Mucosa of descending colon (tissue), 3 donors: ENCODE measurements at regions not wholly inside any gene's neighbourhood (a gene's known extent, or its start where the extent isn't known, plus 50 kb on each side); places are given as distances from the start of the nearest gene placed in this dataset.
A peak's percentile ranks its signal among the peaks of the same experiment; 100 is the strongest.

ENCODE experiments used
- ATAC-seq: fragments of 200-7000 bp; cut with Tn5 transposase; one replicate; pipeline ENCODE4 v1.9.1; 2020; ENCODE audit warnings: mild to moderate bottlenecking, moderate library complexity
- DNase-seq, 3 donors: peaks; one replicate each; pipeline ENCODE4 v3.0.0-alpha.2; 2020
- H3K36me3 ChIP-seq: fragments of 200-600 bp; one replicate; pipeline ENCODE4 v1.8.0; 2021; ENCODE audit warnings: low read depth, mild to moderate bottlenecking
- H3K4me1 ChIP-seq: fragments of 200-600 bp; one replicate; pipeline ENCODE4 v1.8.0; 2021; ENCODE audit warnings: low read depth, mild to moderate bottlenecking
- H3K4me3 ChIP-seq: fragments of 200-600 bp; one replicate; pipeline ENCODE4 v1.8.0; 2021; ENCODE audit warnings: mild to moderate bottlenecking
- H3K9me3 ChIP-seq: fragments of 200-600 bp; one replicate; pipeline ENCODE4 v1.8.0; 2021; ENCODE audit warnings: mild to moderate bottlenecking
- CTCF ChIP-seq: fragments of 200-600 bp; IDR thresholded peaks from one replicate; pipeline ENCODE4 v1.8.0; 2022; ENCODE audit warnings: antibody characterized with exemption, mild to moderate bottlenecking
- intact Hi-C, 2 donors: fragments of 100-400 bp; cut with DNase I in 1 of 2; cut with micrococcal nuclease in 1 of 2; formaldehyde crosslinking; loops; one replicate each; pipeline versions ENCODE4 v1.11.0 to v1.11.1; 2022; cut with DNase I, micrococcal nuclease
- donor health status: DM: no; HTN: no; CAD: no; lungs with moderate emphysema.
- donor health status: DM: no; HTN: no; CAD: no.
- donor health status: DM: no; HTN: yes; CAD: no.

GRCh38 chr5:168086746-168087145, 204.7 kb upstream of the WWC1 start:
- Histone ChIP-seq H3K9me3 (no peaks in the 10 kb centered on the region), H3K4me1 (no peaks in the 10 kb centered on the region), H3K36me3 (no peaks in the 10 kb centered on the region), H3K4me3 (no peak overlapping the region)
- no peak for DNase-seq
- no peak for TF ChIP-seq CTCF
- ATAC-seq, result peak; percentile 27
- intact Hi-C loops, result no loop called here

GRCh38 chr5:168088410-168089173, 202.9 kb upstream of the WWC1 start:
- ATAC-seq (no peak), DNase-seq (no peak)
- TF ChIP-seq CTCF, result no peak
- Histone ChIP-seq H3K36me3 (no peaks in the 10 kb centered on the region), H3K4me3 (no peak overlapping the region), H3K9me3 (no peaks in the 10 kb centered on the region), H3K4me1 (no peaks in the 10 kb centered on the region)
- intact Hi-C loops, result no loop called here

- intact Hi-C loops, result no loop called here
- H3K9me3 ChIP-seq, result no peaks in the 10 kb centered on the region
- DNase-seq, result no peak
Observed at GRCh38 chr5:168089201-168089887, 202.1 kb upstream of the WWC1 start.

GRCh38 chr5:168092209-168093185, 198.9 kb upstream of the WWC1 start:
- no peak for ATAC-seq
- TF ChIP-seq CTCF, result no peak
- Histone ChIP-seq H3K4me1 (no peaks in the 10 kb centered on the region), H3K9me3 (no peaks in the 10 kb centered on the region), H3K36me3 (no peaks in the 10 kb centered on the region), H3K4me3 (no peak overlapping the region)
- intact Hi-C loops, result no loop called here
- no peak for DNase-seq

More at GRCh38 chr5:168089201-168089887, 202.1 kb upstream of the WWC1 start:
- Histone ChIP-seq H3K4me1 (no peaks in the 10 kb centered on the region), H3K4me3 (no peak overlapping the region), H3K36me3 (no peaks in the 10 kb centered on the region)
- no peak for TF ChIP-seq CTCF
- no peak for ATAC-seq

GRCh38 chr5:168093200-168093910, 198.1 kb upstream of the WWC1 start:
- intact Hi-C loops, result no loop called here
- ATAC-seq (no peak), DNase-seq (no peak)
- Histone ChIP-seq H3K4me3 (no peak overlapping the region), H3K9me3 (no peaks in the 10 kb centered on the region), H3K36me3 (no peaks in the 10 kb centered on the region), H3K4me1 (no peaks in the 10 kb centered on the region)
- TF ChIP-seq CTCF, result no peak
